ENCODE measurements at regions not wholly inside any gene's neighbourhood (a gene's known extent, or its start where the extent isn't known, plus 50 kb on each side); places are given as distances from the start of the nearest gene placed in this dataset.

GRCh38 chr13:64958106-64958505, 2272.0 kb downstream of the PCDH9 start:
- CTCF ChIA-PET, result no interaction called here

GRCh38 chr13:64938660-64939059, 2291.5 kb downstream of the PCDH9 start:
- CTCF ChIA-PET, result no interaction called here
- POLR2A ChIA-PET, result no interaction called here
- Histone ChIP-seq H3K27me3 (ENCODE audit: control insufficient read depth, insufficient read depth, low read length) (no peaks in the 10 kb centered on the region), H3K4me3 (ENCODE audit: low read depth, low read length) (no peak overlapping the region), H3K9me3 (ENCODE audit: control insufficient read depth, insufficient read depth, low read length) (peaks cover 2% of the 10 kb centered on the region; the same call in 1 of the 2 replicates), H3K27ac (ENCODE audit: low read depth, low read length) (no peak overlapping the region)
- no peak for TF ChIP-seq CTCF (IDR thresholded peaks at IDR 0.05; ENCODE audit: low read depth, low read length)
- DNase-seq (ENCODE audit: low read depth, low spot score), result no peak

More at GRCh38 chr13:64958106-64958505, 2272.0 kb downstream of the PCDH9 start:
- Histone ChIP-seq H3K27ac (ENCODE audit: low read depth, low read length) (no peak overlapping the region), H3K27me3 (ENCODE audit: control insufficient read depth, insufficient read depth, low read length) (no peaks in the 10 kb centered on the region), H3K9me3 (ENCODE audit: control insufficient read depth, insufficient read depth, low read length) (peaks cover 10% of the 10 kb centered on the region), H3K4me3 (ENCODE audit: low read depth, low read length) (no peak overlapping the region)
- POLR2A ChIA-PET, result no interaction called here
- DNase-seq (ENCODE audit: low read depth, low spot score), result no peak
- no peak for TF ChIP-seq CTCF (IDR thresholded peaks at IDR 0.05; ENCODE audit: low read depth, low read length)

GRCh38 chr13:64937302-64937701, 2292.8 kb downstream of the PCDH9 start:
- no peak for DNase-seq (ENCODE audit: low read depth, low spot score)
- no peak overlapping the region for H3K27ac ChIP-seq (ENCODE audit: low read depth, low read length)
- ChIA-PET CTCF (interaction anchor here (0.6 kb wide), 1 partner anchor 1662 kb away, joined by 3 read pairs; no protein-coding TSS in a partner anchor), POLR2A (no interaction called here)
- peaks cover 2% of the 10 kb centered on the region; the same call in 1 of the 2 replicates for H3K9me3 ChIP-seq (ENCODE audit: control insufficient read depth, insufficient read depth, low read length)
- no peak overlapping the region for H3K4me3 ChIP-seq (ENCODE audit: low read depth, low read length)
- H3K27me3 ChIP-seq (ENCODE audit: control insufficient read depth, insufficient read depth, low read length), result no peaks in the 10 kb centered on the region
- no peak for TF ChIP-seq CTCF (IDR thresholded peaks at IDR 0.05; ENCODE audit: low read depth, low read length)

GRCh38 chr13:64936879-64937278, 2293.3 kb downstream of the PCDH9 start:
- CTCF ChIA-PET, result interaction anchor here (0.6 kb wide), 1 partner anchor 1663 kb away, joined by 3 read pairs; no protein-coding TSS in a partner anchor
- POLR2A ChIA-PET, result no interaction called here
- TF ChIP-seq CTCF (IDR thresholded peaks at IDR 0.05; ENCODE audit: low read depth, low read length), result no peak

GRCh38 chr13:64935441-64935840, 2294.7 kb downstream of the PCDH9 start:
- no peak for TF ChIP-seq CTCF (IDR thresholded peaks at IDR 0.05; ENCODE audit: low read depth, low read length)
- no peak for DNase-seq (ENCODE audit: low read depth, low spot score)
- CTCF ChIA-PET, result no interaction called here
- Histone ChIP-seq H3K4me3 (ENCODE audit: low read depth, low read length) (no peak overlapping the region), H3K9me3 (ENCODE audit: control insufficient read depth, insufficient read depth, low read length) (no peaks in the 10 kb centered on the region), H3K27me3 (ENCODE audit: control insufficient read depth, insufficient read depth, low read length) (no peaks in the 10 kb centered on the region), H3K27ac (ENCODE audit: low read depth, low read length) (no peak overlapping the region)
- POLR2A ChIA-PET, result no interaction called here

More at GRCh38 chr13:64936879-64937278, 2293.3 kb downstream of the PCDH9 start:
- H3K27me3 ChIP-seq (ENCODE audit: control insufficient read depth, insufficient read depth, low read length), result no peaks in the 10 kb centered on the region
- H3K9me3 ChIP-seq (ENCODE audit: control insufficient read depth, insufficient read depth, low read length), result peaks cover 2% of the 10 kb centered on the region; the same call in 1 of the 2 replicates
- no peak overlapping the region for H3K27ac ChIP-seq (ENCODE audit: low read depth, low read length)
- DNase-seq (ENCODE audit: low read depth, low spot score), result no peak
- H3K4me3 ChIP-seq (ENCODE audit: low read depth, low read length), result no peak overlapping the region

Data from AG04450 (cell line).